Neutrophil (primary cell): ENCODE measurements at regions not wholly inside any gene's neighbourhood (a gene's known extent, or its start where the extent isn't known, plus 50 kb on each side); places are given as distances from the start of the nearest gene placed in this dataset.
"Not testable (repeated sequence)": the region's sequence is repeated elsewhere in the genome, so short reads cannot be mapped to it uniquely, and the experiment has no call there.

Experiments
- H3K27ac ChIP-seq: fragments of 200-600 bp; sonication (generic); 2 replicates; pipeline ENCODE4 v1.5.1; 2016; ENCODE audit warnings: mild to moderate bottlenecking, moderate library complexity
- H3K27me3 ChIP-seq: fragments of 200-600 bp; sonication (generic); 2 replicates; pipeline ENCODE4 v1.6.0; 2016; ENCODE audit warnings: mild to moderate bottlenecking
- H3K36me3 ChIP-seq: fragments of 200-600 bp; sonication (generic); 2 replicates; pipeline ENCODE4 v1.5.1; 2017
- H3K4me1 ChIP-seq, 2 experiments: fragments of 200-600 bp in 1 of 2; sonication (generic) in 1 of 2; 1 replicate in 1 of 2; 2 replicates in 1 of 2; pipeline versions ENCODE4 v1.5.1 to v1.6.1; 2013 to 2016; ENCODE audit warnings: low read depth in 1 of 2, low read length in 1 of 2, mild to moderate bottlenecking in 1 of 2, moderate library complexity in 1 of 2; ENCODE audit not compliant: control insufficient read depth in 1 of 2, insufficient read depth in 1 of 2
- H3K4me3 ChIP-seq, 2 experiments: fragments of 200-600 bp in 1 of 2; sonication (generic) in 1 of 2; 1 replicate in 1 of 2; 2 replicates in 1 of 2; pipeline ENCODE4 v1.5.1; 2013 to 2016; ENCODE audit warnings: low read depth in 1 of 2, low read length in 1 of 2, mild to moderate bottlenecking in 1 of 2, moderate library complexity in 1 of 2
- H3K9me3 ChIP-seq: fragments of 200-600 bp; sonication (generic); 2 replicates; pipeline ENCODE4 v1.5.1; 2016
- TF ChIP-seq, protein P1 (sequence below): fragments of 200-600 bp; sonication (generic); IDR thresholded peaks from 2 replicates; pipeline ENCODE4 v1.5.1; 2016; ENCODE audit warnings: antibody characterized with exemption

DNA sequence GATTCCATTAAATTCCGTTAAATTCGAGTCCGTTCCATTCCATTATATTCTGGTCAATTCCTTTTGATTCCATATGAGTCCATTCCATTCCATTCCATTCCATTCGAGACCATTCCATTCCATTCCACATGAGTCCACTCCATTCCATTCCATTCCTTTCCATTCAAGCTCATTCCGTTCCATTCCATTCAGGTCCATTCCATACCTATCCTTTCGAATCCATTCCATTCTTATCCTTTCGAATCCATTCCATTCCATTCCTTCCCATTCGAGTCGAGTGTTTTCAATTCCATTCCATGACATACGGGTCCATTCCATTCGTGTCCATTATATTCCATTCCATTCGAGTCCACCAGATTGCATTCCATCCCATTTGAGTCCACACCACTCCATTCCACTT is 1127.4 kb downstream of the RPIA start:
- Histone ChIP-seq H3K4me3 (no peak overlapping the region), H3K36me3 (no peaks in the 10 kb centered on the region), H3K27ac (no peak overlapping the region), H3K4me1 (no peaks in the 10 kb centered on the region), H3K9me3 (peaks cover 44% of the 10 kb centered on the region), H3K27me3 (no peaks in the 10 kb centered on the region)
- TF ChIP-seq, protein P1, sequence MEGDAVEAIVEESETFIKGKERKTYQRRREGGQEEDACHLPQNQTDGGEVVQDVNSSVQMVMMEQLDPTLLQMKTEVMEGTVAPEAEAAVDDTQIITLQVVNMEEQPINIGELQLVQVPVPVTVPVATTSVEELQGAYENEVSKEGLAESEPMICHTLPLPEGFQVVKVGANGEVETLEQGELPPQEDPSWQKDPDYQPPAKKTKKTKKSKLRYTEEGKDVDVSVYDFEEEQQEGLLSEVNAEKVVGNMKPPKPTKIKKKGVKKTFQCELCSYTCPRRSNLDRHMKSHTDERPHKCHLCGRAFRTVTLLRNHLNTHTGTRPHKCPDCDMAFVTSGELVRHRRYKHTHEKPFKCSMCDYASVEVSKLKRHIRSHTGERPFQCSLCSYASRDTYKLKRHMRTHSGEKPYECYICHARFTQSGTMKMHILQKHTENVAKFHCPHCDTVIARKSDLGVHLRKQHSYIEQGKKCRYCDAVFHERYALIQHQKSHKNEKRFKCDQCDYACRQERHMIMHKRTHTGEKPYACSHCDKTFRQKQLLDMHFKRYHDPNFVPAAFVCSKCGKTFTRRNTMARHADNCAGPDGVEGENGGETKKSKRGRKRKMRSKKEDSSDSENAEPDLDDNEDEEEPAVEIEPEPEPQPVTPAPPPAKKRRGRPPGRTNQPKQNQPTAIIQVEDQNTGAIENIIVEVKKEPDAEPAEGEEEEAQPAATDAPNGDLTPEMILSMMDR = no peak

- TF ChIP-seq, protein P1 = no peak
- H3K36me3 ChIP-seq = no peaks in the 10 kb centered on the region
- H3K4me1 ChIP-seq = no peaks in the 10 kb centered on the region
- H3K27ac ChIP-seq = no peak overlapping the region
- no peak overlapping the region for H3K4me3 ChIP-seq
- H3K9me3 ChIP-seq = peaks cover 39% of the 10 kb centered on the region
- H3K27me3 ChIP-seq = no peaks in the 10 kb centered on the region
These were observed 1128.3 kb downstream of the RPIA start for GRCh38 chr2:89819809-89820208.

- no peaks in the 10 kb centered on the region for H3K4me1 ChIP-seq
- no peaks in the 10 kb centered on the region for H3K36me3 ChIP-seq
- H3K27me3 ChIP-seq = no peaks in the 10 kb centered on the region
- no peak overlapping the region for H3K27ac ChIP-seq
- peaks cover 41% of the 10 kb centered on the region for H3K9me3 ChIP-seq
- no peak overlapping the region for H3K4me3 ChIP-seq
- TF ChIP-seq, protein P1 = no peak
These were observed 1128.8 kb downstream of the RPIA start for GRCh38 chr2:89820248-89820647.

GRCh38 chr2:89821455-89821945 is 1130.0 kb downstream of the RPIA start:
- Histone ChIP-seq H3K4me1 (no peaks in the 10 kb centered on the region), H3K36me3 (no peaks in the 10 kb centered on the region), H3K27me3 (no peaks in the 10 kb centered on the region), H3K9me3 (peaks cover 47% of the 10 kb centered on the region), H3K27ac (no peak overlapping the region), H3K4me3 (no peak overlapping the region)
- TF ChIP-seq, protein P1 = no peak

GRCh38 chr2:89822342-89822741 is 1130.9 kb downstream of the RPIA start:
- H3K9me3 ChIP-seq = peaks cover 47% of the 10 kb centered on the region

GRCh38 chr2:89823556-89823955 is 1132.1 kb downstream of the RPIA start:
- peaks cover 37% of the 10 kb centered on the region for H3K9me3 ChIP-seq
- no peaks in the 10 kb centered on the region for H3K27me3 ChIP-seq
- H3K4me3 ChIP-seq = no peak overlapping the region
- no peak overlapping the region for H3K27ac ChIP-seq
- H3K36me3 ChIP-seq = no peaks in the 10 kb centered on the region
- H3K4me1 ChIP-seq = no peaks in the 10 kb centered on the region
- TF ChIP-seq, protein P1 = no peak

More at GRCh38 chr2:89822342-89822741, 1130.9 kb downstream of the RPIA start:
- not testable (repeated sequence) for H3K4me1 ChIP-seq, H3K4me3 ChIP-seq, H3K27me3 ChIP-seq, H3K36me3 ChIP-seq, H3K27ac ChIP-seq
